ENCODE measurements at regions not wholly inside any gene's neighbourhood (a gene's known extent, or its start where the extent isn't known, plus 50 kb on each side); places are given as distances from the start of the nearest gene placed in this dataset.

DNA sequence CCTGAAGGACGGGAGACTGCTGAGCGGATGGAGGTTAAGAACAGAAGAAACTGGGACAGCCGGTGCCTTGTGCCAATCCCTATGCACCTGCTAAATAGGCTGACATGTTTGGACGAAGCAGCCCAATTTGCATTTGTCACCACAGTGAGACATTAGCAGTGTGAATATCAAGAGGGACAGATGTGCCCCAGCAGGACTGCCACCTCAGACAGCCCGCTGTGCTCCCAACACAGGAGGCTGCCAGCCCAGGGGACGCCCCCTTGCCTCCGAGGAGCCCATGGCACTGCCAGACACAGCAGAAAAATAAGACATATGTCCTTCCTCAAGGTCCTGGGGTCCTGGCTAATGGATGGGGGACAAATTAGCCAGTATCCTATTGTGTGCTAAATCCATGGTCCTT lies 306.7 kb upstream of the POU3F3 start:
- Histone ChIP-seq H3K79me1 (ENCODE audit: insufficient read depth, low read depth, low read length, poor library complexity, severe bottlenecking) (no peaks in the 10 kb centered on the region), H4K20me1 (ENCODE audit: control insufficient read depth, insufficient read depth, insufficient read length) (no peaks in the 10 kb centered on the region), H3K14ac (ENCODE audit: insufficient read depth, low read length) (no peak overlapping the region), H4K91ac (ENCODE audit: insufficient read length, low read depth, low read length) (no peak overlapping the region), H2BK15ac (ENCODE audit: low read depth, low read length) (no peak overlapping the region), H3K4me2 (ENCODE audit: insufficient read depth, insufficient read length, low read length) (no peak overlapping the region), H2BK5ac (ENCODE audit: insufficient read length, low read length) (no peak overlapping the region), H3K4me1 (ENCODE audit: insufficient read depth, low read length) (no peaks in the 10 kb centered on the region), H2BK12ac (ENCODE audit: insufficient read length, low read depth, low read length) (no peak overlapping the region), H4K5ac (ENCODE audit: insufficient read length, low read depth, low read length) (no peak overlapping the region), H3K27ac (ENCODE audit: insufficient read length, low read depth, low read length) (no peak overlapping the region), H2BK20ac (ENCODE audit: low read depth, low read length, poor library complexity, severe bottlenecking) (no peak overlapping the region), H3K23ac (ENCODE audit: insufficient read length, low read depth, low read length) (no peak overlapping the region), H3K18ac (ENCODE audit: insufficient read length, low read depth, low read length) (no peak overlapping the region), H2AK5ac (ENCODE audit: insufficient read length, low read length) (no peak overlapping the region), H3K4ac (ENCODE audit: low read depth, low read length) (no peak overlapping the region), H2BK120ac (ENCODE audit: low read depth, low read length, poor library complexity, severe bottlenecking) (no peak overlapping the region), H3K23me2 (ENCODE audit: insufficient read length, low read depth, low read length, poor library complexity, severe bottlenecking) (no peaks in the 10 kb centered on the region), H3T11ph (ENCODE audit: low read length) (no peak overlapping the region), H3K27me3 (ENCODE audit: insufficient read depth, low read length) (no peaks in the 10 kb centered on the region), H3K9me3 (ENCODE audit: control insufficient read depth, low read depth, low read length) (no peaks in the 10 kb centered on the region), H3K9ac (ENCODE audit: extremely low read depth, insufficient read length, low read length) (no peak overlapping the region), H3K56ac (ENCODE audit: insufficient read length, low read depth, low read length) (no peak overlapping the region), H4K8ac (replicated peaks; ENCODE audit: insufficient read length, low read depth, low read length) (no peak overlapping the region), H3K79me2 (ENCODE audit: insufficient read depth, low read length) (no peaks in the 10 kb centered on the region), H2AFZ (ENCODE audit: low read length) (no peak overlapping the region)
- TF ChIP-seq, protein P1, sequence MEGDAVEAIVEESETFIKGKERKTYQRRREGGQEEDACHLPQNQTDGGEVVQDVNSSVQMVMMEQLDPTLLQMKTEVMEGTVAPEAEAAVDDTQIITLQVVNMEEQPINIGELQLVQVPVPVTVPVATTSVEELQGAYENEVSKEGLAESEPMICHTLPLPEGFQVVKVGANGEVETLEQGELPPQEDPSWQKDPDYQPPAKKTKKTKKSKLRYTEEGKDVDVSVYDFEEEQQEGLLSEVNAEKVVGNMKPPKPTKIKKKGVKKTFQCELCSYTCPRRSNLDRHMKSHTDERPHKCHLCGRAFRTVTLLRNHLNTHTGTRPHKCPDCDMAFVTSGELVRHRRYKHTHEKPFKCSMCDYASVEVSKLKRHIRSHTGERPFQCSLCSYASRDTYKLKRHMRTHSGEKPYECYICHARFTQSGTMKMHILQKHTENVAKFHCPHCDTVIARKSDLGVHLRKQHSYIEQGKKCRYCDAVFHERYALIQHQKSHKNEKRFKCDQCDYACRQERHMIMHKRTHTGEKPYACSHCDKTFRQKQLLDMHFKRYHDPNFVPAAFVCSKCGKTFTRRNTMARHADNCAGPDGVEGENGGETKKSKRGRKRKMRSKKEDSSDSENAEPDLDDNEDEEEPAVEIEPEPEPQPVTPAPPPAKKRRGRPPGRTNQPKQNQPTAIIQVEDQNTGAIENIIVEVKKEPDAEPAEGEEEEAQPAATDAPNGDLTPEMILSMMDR (conservative IDR thresholded peaks at IDR 0.05) = no peak
- Mint-ChIP-seq H3K27ac (no peak overlapping the region), H3K4me1 (no peaks in the 10 kb centered on the region), H3K27me3 (ENCODE audit: low read depth) (no peaks in the 10 kb centered on the region; the same call in 1 of the 2 replicates), H3K9me3 (no peaks in the 10 kb centered on the region), H3K36me3 (ENCODE audit: insufficient read depth in 1 of 3, low read depth in 3 of 3) (peaks cover 0 to 2% (median 0%) of the 10 kb centered on the region in 3 experiments; a peak in 1 of 7 replicates), H3K4me3 (no peak overlapping the region)
- no peak for DNase-seq
- whole genome bisulfite sequencing (ENCODE audit: extremely low coverage, insufficient read length, low lambda C conversion rate) = no CpG with 5 or more reads among the region's 7 CpGs

Measured in H9 (cell line).